ENCODE measurements at regions not wholly inside any gene's neighbourhood (a gene's known extent, or its start where the extent isn't known, plus 50 kb on each side); places are given as distances from the start of the nearest gene placed in this dataset.

- no peak for TF ChIP-seq YY1 (IDR thresholded peaks at IDR 0.05)
- TF ChIP-seq CTCF (IDR thresholded peaks at IDR 0.05; ENCODE audit: low read depth, low read length, missing input control) = no peak
- no peak for TF ChIP-seq FOXA2 (IDR thresholded peaks at IDR 0.05)
Measured at GRCh38 chr1:60742339-60742738, 340.0 kb upstream of the NFIA start.
